ENCODE measurements at regions not wholly inside any gene's neighbourhood (a gene's known extent, or its start where the extent isn't known, plus 50 kb on each side); places are given as distances from the start of the nearest gene placed in this dataset.

- Histone ChIP-seq H3K4me2 (ENCODE audit: low read depth, low read length) (no peak overlapping the region), H4K20me1 (ENCODE audit: insufficient read depth, low read length) (no peaks in the 10 kb centered on the region), H3K79me2 (ENCODE audit: low read length) (no peaks in the 10 kb centered on the region), H3K36me3 (replicated peaks; ENCODE audit: insufficient read depth, low read length) (no peaks in the 10 kb centered on the region), H2AFZ (ENCODE audit: low read length) (no peak overlapping the region), H3K27me3 (replicated peaks; ENCODE audit: insufficient read depth, low read length) (no peaks in the 10 kb centered on the region), H3K9ac (ENCODE audit: low read length) (no peak overlapping the region), H3F3A (ENCODE audit: insufficient read depth, low read length) (no peaks in the 10 kb centered on the region), H3K4me1 (ENCODE audit: low read length) (no peaks in the 10 kb centered on the region), H3K9me3 (replicated peaks; ENCODE audit: insufficient read depth, low read length) (no peaks in the 10 kb centered on the region), H3K9me2 (replicated peaks; ENCODE audit: insufficient read depth, low read length) (no peaks in the 10 kb centered on the region), H3K27ac (ENCODE audit: low read length) (no peak overlapping the region), H3K4me3 (ENCODE audit: low read length) (no peak overlapping the region)
- DNase-seq, result no peak
- no peak for TF ChIP-seq CTCF (IDR thresholded peaks at IDR 0.05; ENCODE audit: low read length)
- no peak for TF ChIP-seq EZH2phosphoT487 (IDR thresholded peaks at IDR 0.05; ENCODE audit: low read length)
These were observed 381.1 kb upstream of the RASGRP1 start for GRCh38 chr15:38945551-38946298.

GRCh38 chr15:38954090-38954489 is 389.5 kb upstream of the RASGRP1 start:
- Histone ChIP-seq H3K27me3 (replicated peaks; ENCODE audit: insufficient read depth, low read length) (no peaks in the 10 kb centered on the region), H3K27ac (ENCODE audit: low read length) (no peak overlapping the region), H4K20me1 (ENCODE audit: insufficient read depth, low read length) (no peaks in the 10 kb centered on the region), H3K79me2 (ENCODE audit: low read length) (no peaks in the 10 kb centered on the region), H3K4me2 (ENCODE audit: low read depth, low read length) (no peak overlapping the region), H3K36me3 (replicated peaks; ENCODE audit: insufficient read depth, low read length) (no peaks in the 10 kb centered on the region), H3K9ac (ENCODE audit: low read length) (no peak overlapping the region), H3K9me2 (replicated peaks; ENCODE audit: insufficient read depth, low read length) (no peaks in the 10 kb centered on the region), H3K4me1 (ENCODE audit: low read length) (no peaks in the 10 kb centered on the region), H3K9me3 (replicated peaks; ENCODE audit: insufficient read depth, low read length) (no peaks in the 10 kb centered on the region), H2AFZ (ENCODE audit: low read length) (no peak overlapping the region), H3F3A (ENCODE audit: insufficient read depth, low read length) (no peaks in the 10 kb centered on the region), H3K4me3 (ENCODE audit: low read length) (no peak overlapping the region)
- TF ChIP-seq CTCF (IDR thresholded peaks at IDR 0.05; ENCODE audit: low read length), result no peak
- no peak for TF ChIP-seq EZH2 (optimal IDR thresholded peaks at IDR 0.05; ENCODE audit: low read depth, low read length)
- TF ChIP-seq EZH2phosphoT487 (IDR thresholded peaks at IDR 0.05; ENCODE audit: low read length), result no peak
- no peak for DNase-seq

- DNase-seq, result no peak
- no peak overlapping the region for H3K4me3 ChIP-seq (ENCODE audit: low read length)
- H3K4me1 ChIP-seq (ENCODE audit: low read length), result no peaks in the 10 kb centered on the region
- H3K27me3 ChIP-seq (replicated peaks; ENCODE audit: insufficient read depth, low read length), result no peaks in the 10 kb centered on the region
- no peak overlapping the region for H3K4me2 ChIP-seq (ENCODE audit: low read depth, low read length)
- H2AFZ ChIP-seq (ENCODE audit: low read length), result no peak overlapping the region
- no peaks in the 10 kb centered on the region for H3K79me2 ChIP-seq (ENCODE audit: low read length)
- no peaks in the 10 kb centered on the region for H4K20me1 ChIP-seq (ENCODE audit: insufficient read depth, low read length)
- H3K9ac ChIP-seq (ENCODE audit: low read length), result no peak overlapping the region
- H3K36me3 ChIP-seq (replicated peaks; ENCODE audit: insufficient read depth, low read length), result no peaks in the 10 kb centered on the region
- no peaks in the 10 kb centered on the region for H3K9me3 ChIP-seq (replicated peaks; ENCODE audit: insufficient read depth, low read length)
- no peaks in the 10 kb centered on the region for H3F3A ChIP-seq (ENCODE audit: insufficient read depth, low read length)
- TF ChIP-seq EZH2phosphoT487 (IDR thresholded peaks at IDR 0.05; ENCODE audit: low read length), result no peak
- TF ChIP-seq EZH2 (optimal IDR thresholded peaks at IDR 0.05; ENCODE audit: low read depth, low read length), result no peak
- TF ChIP-seq CTCF (IDR thresholded peaks at IDR 0.05; ENCODE audit: low read length), result no peak
- H3K9me2 ChIP-seq (replicated peaks; ENCODE audit: insufficient read depth, low read length), result no peaks in the 10 kb centered on the region
- H3K27ac ChIP-seq (ENCODE audit: low read length), result no peak overlapping the region
These were observed 396.8 kb upstream of the RASGRP1 start for GRCh38 chr15:38961456-38961855.

All from MM.1S (cell line).